ENCODE measurements at regions not wholly inside any gene's neighbourhood (a gene's known extent, or its start where the extent isn't known, plus 50 kb on each side); places are given as distances from the start of the nearest gene placed in this dataset.

GRCh38 chr4:57193209-57193810 lies 83.1 kb upstream of the IGFBP7 start:
- WGBS, 2 donors: 53 to 54% methylated on average over 3 of the region's 3 CpGs
- no peaks in the 10 kb centered on the region for H3K27me3 ChIP-seq
- DNase-seq (ENCODE audit: low spot score in 2 of 2): no peak

GRCh38 chr4:57191523-57192034 lies 81.4 kb upstream of the IGFBP7 start:
- no peak for DNase-seq (ENCODE audit: low spot score in 2 of 2)
- WGBS, 2 donors: 58 to 67% methylated on average over 1 of the region's 1 CpG
- Histone ChIP-seq H3K27me3 (no peaks in the 10 kb centered on the region), H3K4me1 (no peaks in the 10 kb centered on the region), H3K36me3 (no peaks in the 10 kb centered on the region), H3K9me3 (peaks cover 0 to 2% (median 0%) of the 10 kb centered on the region in 4 donors), H3K4me3 (no peak overlapping the region), H3K27ac (no peak overlapping the region)
- TF ChIP-seq POLR2A (IDR thresholded peaks at IDR 0.05): no peak
- TF ChIP-seq EP300 (IDR thresholded peaks at IDR 0.05): no peak
- no peak for TF ChIP-seq CTCF (IDR thresholded peaks at IDR 0.05)

More at GRCh38 chr4:57193209-57193810, 83.1 kb upstream of the IGFBP7 start:
- H3K4me3 ChIP-seq: no peak overlapping the region
- no peaks in the 10 kb centered on the region for H3K4me1 ChIP-seq
- H3K27ac ChIP-seq: no peak overlapping the region
- peaks cover 0 to 2% (median 0%) of the 10 kb centered on the region in 4 donors for H3K9me3 ChIP-seq
- no peaks in the 10 kb centered on the region for H3K36me3 ChIP-seq
- TF ChIP-seq EP300 (IDR thresholded peaks at IDR 0.05): no peak

GRCh38 chr4:57190601-57191481 lies 80.7 kb upstream of the IGFBP7 start:
- no peak overlapping the region for H3K27ac ChIP-seq
- TF ChIP-seq POLR2A (IDR thresholded peaks at IDR 0.05) (no peak), CTCF (IDR thresholded peaks at IDR 0.05) (peak in 2 of 5 experiments; percentile 30 to 35)
- no peaks in the 10 kb centered on the region for H3K36me3 ChIP-seq
- peaks cover 0 to 2% (median 0%) of the 10 kb centered on the region in 4 donors for H3K9me3 ChIP-seq
- H3K27me3 ChIP-seq: no peaks in the 10 kb centered on the region
- no peaks in the 10 kb centered on the region for H3K4me1 ChIP-seq
- no peak overlapping the region for H3K4me3 ChIP-seq
- no peak for DNase-seq (ENCODE audit: low spot score in 2 of 2)
- WGBS, 2 donors: 69 to 72% methylated on average over 12 of the region's 12 CpGs

GRCh38 chr4:57187246-57187645 lies 77.1 kb upstream of the IGFBP7 start:
- Histone ChIP-seq H3K4me1 (no peaks in the 10 kb centered on the region), H3K36me3 (no peaks in the 10 kb centered on the region), H3K27me3 (no peaks in the 10 kb centered on the region), H3K9me3 (no peaks in the 10 kb centered on the region), H3K4me3 (no peak overlapping the region), H3K27ac (no peak overlapping the region)
- no peak for DNase-seq (ENCODE audit: low spot score in 2 of 2)
- TF ChIP-seq EP300 (IDR thresholded peaks at IDR 0.05): no peak
- no peak for TF ChIP-seq CTCF (IDR thresholded peaks at IDR 0.05)
- TF ChIP-seq POLR2A (IDR thresholded peaks at IDR 0.05): no peak
- WGBS, 2 donors: 42 to 45% methylated on average over 4 of the region's 4 CpGs

GRCh38 chr4:57184378-57185029 lies 74.3 kb upstream of the IGFBP7 start:
- H3K4me1 ChIP-seq: no peaks in the 10 kb centered on the region
- 82 to 90% methylated on average over 18 of the region's 18 CpGs for WGBS, 2 donors
- no peak overlapping the region for H3K27ac ChIP-seq
- no peak for DNase-seq (ENCODE audit: low spot score in 2 of 2)
- no peak for TF ChIP-seq POLR2A (IDR thresholded peaks at IDR 0.05)
- TF ChIP-seq EP300 (IDR thresholded peaks at IDR 0.05): no peak
- TF ChIP-seq CTCF (IDR thresholded peaks at IDR 0.05): no peak
- no peak overlapping the region for H3K4me3 ChIP-seq
- H3K27me3 ChIP-seq: no peaks in the 10 kb centered on the region
- no peaks in the 10 kb centered on the region for H3K36me3 ChIP-seq
- no peaks in the 10 kb centered on the region for H3K9me3 ChIP-seq
